Bone marrow (tissue), 2 donors: ENCODE measurements at regions not wholly inside any gene's neighbourhood (a gene's known extent, or its start where the extent isn't known, plus 50 kb on each side); places are given as distances from the start of the nearest gene placed in this dataset.

Source experiments
- DNase-seq, 2 donors: peaks; one replicate each; lab custom pipeline; 2025; lab: John Stamatoyannopoulos, UW

DNA sequence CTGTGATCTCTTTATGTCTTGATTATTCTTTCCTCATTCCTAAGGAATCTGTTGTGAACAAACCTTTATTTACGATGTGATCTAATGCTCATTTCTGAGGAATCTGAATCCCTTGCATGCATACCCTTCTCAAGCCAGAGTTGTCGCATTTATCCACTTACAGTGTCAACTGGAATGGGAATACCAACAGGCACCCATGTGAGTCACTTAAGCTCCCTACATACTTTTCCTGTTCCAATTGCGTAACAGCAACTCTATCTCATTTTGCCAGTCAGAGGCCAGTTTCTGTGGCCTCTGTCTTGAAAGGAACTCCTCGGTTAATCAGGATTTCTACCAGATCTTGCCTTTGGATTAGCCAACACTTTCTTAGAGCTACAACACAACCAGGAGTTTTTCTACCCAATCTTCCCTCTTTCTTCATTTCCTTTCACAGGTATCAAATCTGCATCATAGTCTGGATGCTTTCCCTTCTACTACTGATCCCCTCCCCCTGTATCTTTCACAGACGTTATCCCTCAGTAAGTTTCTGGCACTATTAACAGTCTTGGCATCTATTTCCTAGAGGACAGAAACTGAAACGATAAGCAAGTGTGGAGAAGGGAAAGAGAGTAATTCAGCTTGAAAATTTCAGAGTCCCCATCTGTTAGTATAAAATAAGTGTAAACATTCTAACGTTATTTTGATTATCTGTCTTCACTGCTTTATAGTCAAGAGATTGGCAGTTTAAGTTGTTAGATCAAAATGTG lies 66.8 kb upstream of the BCHE start:
- no peak for DNase-seq

DNA sequence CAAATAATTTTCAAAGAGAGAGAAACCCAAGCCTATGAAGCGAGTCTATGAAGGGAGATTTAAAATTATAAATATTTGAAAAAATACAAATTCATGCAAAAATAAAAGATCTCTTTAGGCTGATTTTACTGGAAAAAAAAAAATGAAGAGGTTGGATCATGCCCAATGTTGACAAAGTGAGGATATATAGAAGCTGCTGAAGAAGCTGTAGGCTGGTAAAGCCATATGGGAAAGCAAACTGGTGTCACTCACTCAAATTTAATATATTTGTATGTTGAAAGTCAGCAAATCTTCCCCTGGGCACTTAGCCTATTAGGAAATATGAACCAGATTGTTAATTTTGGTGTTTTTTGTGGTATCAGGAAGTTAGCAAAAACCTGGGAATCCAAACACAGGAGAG lies 61.8 kb upstream of the BCHE start:
- no peak for DNase-seq

DNA sequence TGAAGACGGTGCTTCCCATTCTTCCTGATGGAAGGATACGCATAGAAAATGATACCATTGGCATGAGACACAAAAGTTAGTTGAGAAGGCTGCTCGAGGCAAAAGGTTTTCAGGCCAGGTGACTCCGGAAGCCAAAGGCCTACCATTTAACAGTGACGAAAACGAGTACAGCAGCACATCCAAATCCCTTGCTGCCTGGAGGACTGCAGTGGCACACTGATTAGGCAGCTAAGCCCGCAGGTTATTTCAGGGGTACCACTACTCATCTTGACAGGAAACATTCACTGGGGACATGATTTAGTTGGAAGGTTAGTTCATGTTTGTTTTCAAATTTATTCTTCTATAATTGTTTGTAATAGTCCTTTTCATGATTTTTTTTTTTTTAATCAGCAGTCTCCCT lies 59.9 kb upstream of the BCHE start:
- DNase-seq, result no peak

DNA sequence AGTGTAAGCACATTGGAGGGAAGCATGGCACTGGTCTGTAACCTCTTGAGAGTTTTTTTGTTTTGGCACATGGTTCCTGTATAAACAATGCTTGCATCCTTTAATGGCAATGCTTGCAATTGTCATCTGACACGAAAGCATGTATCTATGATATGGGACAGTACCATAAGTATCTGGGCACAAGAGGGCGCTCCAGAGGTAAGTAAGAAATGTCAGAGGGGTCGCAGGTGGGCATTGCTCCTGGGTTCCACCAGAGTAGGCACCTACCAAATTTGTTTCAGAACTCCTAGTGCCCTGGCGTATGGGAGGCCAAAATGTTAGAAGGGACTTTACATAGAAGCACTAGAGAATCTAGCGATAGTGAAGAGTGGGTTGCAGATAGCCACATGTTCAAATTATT lies 58.7 kb upstream of the BCHE start:
- DNase-seq, result peak in 1 of 2 donors; percentile 42

DNA sequence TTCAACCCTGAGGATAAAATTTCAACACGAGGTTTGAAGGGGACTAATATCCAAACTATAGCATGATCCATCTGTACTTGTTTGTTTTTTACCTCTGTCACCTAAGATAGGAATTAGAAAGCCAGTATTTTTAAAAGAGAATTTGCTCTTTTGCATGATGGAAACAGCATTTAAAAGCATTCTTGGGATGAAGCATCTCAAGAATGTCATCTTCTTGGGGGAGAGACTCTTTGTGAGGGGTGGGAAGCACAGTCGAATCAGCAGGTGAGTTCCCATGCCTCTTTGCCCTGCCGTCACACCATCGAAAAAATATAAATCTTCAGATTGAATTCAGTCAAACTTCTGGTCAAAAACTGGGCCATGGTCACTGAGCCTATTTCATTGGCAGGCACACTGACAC lies 55.3 kb upstream of the BCHE start:
- no peak for DNase-seq
